Middle frontal gyrus (tissue), 1 donor: ENCODE measurements at regions not wholly inside any gene's neighbourhood (a gene's known extent, or its start where the extent isn't known, plus 50 kb on each side); places are given as distances from the start of the nearest gene placed in this dataset.
"Not testable (repeated sequence)": the region's sequence is repeated elsewhere in the genome, so short reads cannot be mapped to it uniquely, and the experiment has no call there.

ENCODE experiments used
- DNase-seq: peaks from one replicate; pipeline ENCODE4 v3.0.0-alpha.2; 2015; ENCODE audit warnings: low spot score; ENCODE audit errors: extremely low spot score

- DNase-seq: no peak
These were observed 214.8 kb upstream of the BTBD3 start for GRCh38 chr20:11702721-11703518.

- DNase-seq: no peak
These were observed 212.2 kb upstream of the BTBD3 start for GRCh38 chr20:11705512-11705911.

- DNase-seq: not testable (repeated sequence)
These were observed 209.5 kb upstream of the BTBD3 start for GRCh38 chr20:11708223-11708622.

GRCh38 chr20:11711214-11711613, 206.5 kb upstream of the BTBD3 start:
- DNase-seq: no peak

GRCh38 chr20:11712639-11713160, 205.0 kb upstream of the BTBD3 start:
- DNase-seq: no peak

- no peak for DNase-seq
These were observed 202.8 kb upstream of the BTBD3 start for GRCh38 chr20:11714886-11715285.

- peak; percentile 53 for DNase-seq
These were observed 201.3 kb upstream of the BTBD3 start for GRCh38 chr20:11716239-11716944.

GRCh38 chr20:11716945-11717248, 200.8 kb upstream of the BTBD3 start:
- DNase-seq: no peak

GRCh38 chr20:11717562-11717961, 200.1 kb upstream of the BTBD3 start:
- no peak for DNase-seq

- DNase-seq: no peak
These were observed 199.1 kb upstream of the BTBD3 start for GRCh38 chr20:11718474-11719094.

GRCh38 chr20:11719153-11719552, 198.5 kb upstream of the BTBD3 start:
- DNase-seq: no peak

GRCh38 chr20:11721411-11721810, 196.3 kb upstream of the BTBD3 start:
- DNase-seq: no peak

GRCh38 chr20:11724097-11724496, 193.6 kb upstream of the BTBD3 start:
- no peak for DNase-seq

- no peak for DNase-seq
These were observed 191.7 kb upstream of the BTBD3 start for GRCh38 chr20:11726026-11726425.

GRCh38 chr20:11727708-11728107, 190.0 kb upstream of the BTBD3 start:
- DNase-seq: no peak

GRCh38 chr20:11728937-11729336, 188.8 kb upstream of the BTBD3 start:
- DNase-seq: no peak

GRCh38 chr20:11729806-11730205, 187.9 kb upstream of the BTBD3 start:
- DNase-seq: no peak

GRCh38 chr20:11734431-11734830, 183.3 kb upstream of the BTBD3 start:
- no peak for DNase-seq

GRCh38 chr20:11738852-11739251, 178.8 kb upstream of the BTBD3 start:
- DNase-seq: no peak

- no peak for DNase-seq
These were observed 176.7 kb upstream of the BTBD3 start for GRCh38 chr20:11740975-11741374.

GRCh38 chr20:11745145-11745544, 172.5 kb upstream of the BTBD3 start:
- DNase-seq: no peak

GRCh38 chr20:11748436-11748835, 169.3 kb upstream of the BTBD3 start:
- no peak for DNase-seq
